Spinal cord (tissue), 9 donors: ENCODE measurements at regions not wholly inside any gene's neighbourhood (a gene's known extent, or its start where the extent isn't known, plus 50 kb on each side); places are given as distances from the start of the nearest gene placed in this dataset.

Experiments used
- DNase-seq, 6 donors: peaks; one replicate each; pipeline versions ENCODE4 v3.0.0 to v3.0.0-alpha.2; 2013 to 2015; ENCODE audit warnings: low spot score in 6 of 6, low read depth in 4 of 6
- H3K27ac ChIP-seq: one replicate; pipeline ENCODE4 v1.5.1; 2013; ENCODE audit warnings: low read depth, low read length, control low read depth
- H3K27me3 ChIP-seq: one replicate; pipeline ENCODE4 v1.6.1; 2013; ENCODE audit warnings: low read length; ENCODE audit not compliant: control insufficient read depth, insufficient read depth
- H3K36me3 ChIP-seq: one replicate; pipeline ENCODE4 v1.6.1; 2013; ENCODE audit warnings: low read length; ENCODE audit not compliant: control insufficient read depth, insufficient read depth
- H3K4me1 ChIP-seq: one replicate; pipeline ENCODE4 v1.6.1; 2013; ENCODE audit warnings: low read length; ENCODE audit not compliant: control insufficient read depth, insufficient read depth
- H3K4me3 ChIP-seq: one replicate; pipeline ENCODE4 v1.5.1; 2013; ENCODE audit warnings: low read depth, low read length, control low read depth
- H3K9me3 ChIP-seq: one replicate; pipeline ENCODE4 v1.6.1; 2013; ENCODE audit warnings: low read length; ENCODE audit not compliant: control insufficient read depth, insufficient read depth
- WGBS: methylation state at CpG from one replicate; pipeline ENCODE4 v1.1.5; 2013; ENCODE audit warnings: missing lambda C conversion rate; ENCODE audit not compliant: insufficient coverage; 5-methylcytosine and 5-hydroxymethylcytosine counted together
- donor health status: healthy.

GRCh38 chr2:151096235-151096634 is 165.4 kb downstream of the RBM43 start:
- no peaks in the 10 kb centered on the region for H3K27me3 ChIP-seq
- H3K36me3 ChIP-seq, result no peaks in the 10 kb centered on the region
- no peaks in the 10 kb centered on the region for H3K9me3 ChIP-seq
- H3K4me1 ChIP-seq, result no peaks in the 10 kb centered on the region
- no peak overlapping the region for H3K4me3 ChIP-seq
- no peak for DNase-seq
- no peak overlapping the region for H3K27ac ChIP-seq
- 92% methylated on average over 2 of the region's 3 CpGs for WGBS

GRCh38 chr2:151095463-151095862 is 166.2 kb downstream of the RBM43 start:
- no peaks in the 10 kb centered on the region for H3K9me3 ChIP-seq
- H3K36me3 ChIP-seq, result no peaks in the 10 kb centered on the region
- H3K27ac ChIP-seq, result no peak overlapping the region
- H3K27me3 ChIP-seq, result no peaks in the 10 kb centered on the region
- H3K4me3 ChIP-seq, result no peak overlapping the region
- DNase-seq, result no peak
- 83% methylated on average over 1 of the region's 3 CpGs for WGBS
- H3K4me1 ChIP-seq, result no peaks in the 10 kb centered on the region

GRCh38 chr2:151091583-151091982 is 170.1 kb downstream of the RBM43 start:
- H3K27me3 ChIP-seq, result no peaks in the 10 kb centered on the region
- no peaks in the 10 kb centered on the region for H3K4me1 ChIP-seq
- DNase-seq, result no peak
- no peaks in the 10 kb centered on the region for H3K9me3 ChIP-seq
- H3K4me3 ChIP-seq, result no peak overlapping the region
- 80% methylated on average over 1 of the region's 3 CpGs for WGBS
- H3K36me3 ChIP-seq, result no peaks in the 10 kb centered on the region
- H3K27ac ChIP-seq, result no peak overlapping the region

- WGBS, result 57% methylated on average over 2 of the region's 3 CpGs
- no peak overlapping the region for H3K4me3 ChIP-seq
- no peak overlapping the region for H3K27ac ChIP-seq
- no peaks in the 10 kb centered on the region for H3K4me1 ChIP-seq
- H3K27me3 ChIP-seq, result no peaks in the 10 kb centered on the region
- no peaks in the 10 kb centered on the region for H3K9me3 ChIP-seq
- H3K36me3 ChIP-seq, result no peaks in the 10 kb centered on the region
- DNase-seq, result peak in 1 of 6 donors; percentile 12
Measured at GRCh38 chr2:151087377-151087776, 174.3 kb downstream of the RBM43 start.

- H3K27me3 ChIP-seq, result no peaks in the 10 kb centered on the region
- no peak overlapping the region for H3K27ac ChIP-seq
- no peaks in the 10 kb centered on the region for H3K4me1 ChIP-seq
- no peaks in the 10 kb centered on the region for H3K36me3 ChIP-seq
- no peak overlapping the region for H3K4me3 ChIP-seq
- peak in 1 of 6 donors; percentile 41 for DNase-seq
- no CpG with 5 or more reads among the region's 1 CpG for WGBS
- no peaks in the 10 kb centered on the region for H3K9me3 ChIP-seq
Measured at GRCh38 chr2:151085181-151085611, 176.5 kb downstream of the RBM43 start.

GRCh38 chr2:151083856-151084795 is 177.5 kb downstream of the RBM43 start:
- DNase-seq, result peak in 2 of 6 donors; percentile 52 to 78
- Histone ChIP-seq H3K9me3 (no peaks in the 10 kb centered on the region), H3K4me1 (no peaks in the 10 kb centered on the region), H3K27me3 (no peaks in the 10 kb centered on the region), H3K27ac (no peak overlapping the region), H3K36me3 (no peaks in the 10 kb centered on the region), H3K4me3 (no peak overlapping the region)
- WGBS, result 42% methylated on average over 1 of the region's 7 CpGs

- H3K36me3 ChIP-seq, result no peaks in the 10 kb centered on the region
- H3K27ac ChIP-seq, result no peak overlapping the region
- no peaks in the 10 kb centered on the region for H3K4me1 ChIP-seq
- no peak for DNase-seq
- H3K27me3 ChIP-seq, result no peaks in the 10 kb centered on the region
- peaks cover 4% of the 10 kb centered on the region for H3K9me3 ChIP-seq
- H3K4me3 ChIP-seq, result no peak overlapping the region
Measured at GRCh38 chr2:151078889-151079288, 182.8 kb downstream of the RBM43 start.

- no peaks in the 10 kb centered on the region for H3K27me3 ChIP-seq
- H3K4me1 ChIP-seq, result no peaks in the 10 kb centered on the region
- H3K4me3 ChIP-seq, result no peak overlapping the region
- H3K27ac ChIP-seq, result no peak overlapping the region
- peaks cover 3% of the 10 kb centered on the region for H3K9me3 ChIP-seq
- WGBS, result no CpG with 5 or more reads among the region's 1 CpG
- no peaks in the 10 kb centered on the region for H3K36me3 ChIP-seq
- no peak for DNase-seq
Measured at GRCh38 chr2:151071906-151072305, 189.8 kb downstream of the RBM43 start.

- Histone ChIP-seq H3K27me3 (no peaks in the 10 kb centered on the region), H3K27ac (no peak overlapping the region), H3K36me3 (no peaks in the 10 kb centered on the region), H3K4me1 (no peaks in the 10 kb centered on the region), H3K4me3 (no peak overlapping the region), H3K9me3 (peaks cover 3% of the 10 kb centered on the region)
- 40% methylated on average over 2 of the region's 2 CpGs for WGBS
- DNase-seq, result no peak
Measured at GRCh38 chr2:151071382-151071781, 190.3 kb downstream of the RBM43 start.

- no peaks in the 10 kb centered on the region for H3K27me3 ChIP-seq
Measured at GRCh38 chr2:151070253-151070652, 191.4 kb downstream of the RBM43 start.

More at GRCh38 chr2:151070253-151070652, 191.4 kb downstream of the RBM43 start:
- WGBS, result no CpG with 5 or more reads among the region's 1 CpG
- H3K27ac ChIP-seq, result no peak overlapping the region
- H3K4me1 ChIP-seq, result no peaks in the 10 kb centered on the region
- DNase-seq, result no peak
- H3K36me3 ChIP-seq, result no peaks in the 10 kb centered on the region
- H3K9me3 ChIP-seq, result peaks cover 3% of the 10 kb centered on the region
- H3K4me3 ChIP-seq, result no peak overlapping the region
